SK-N-MC (cell line): ENCODE measurements at regions not wholly inside any gene's neighbourhood (a gene's known extent, or its start where the extent isn't known, plus 50 kb on each side); places are given as distances from the start of the nearest gene placed in this dataset.

ENCODE experiments used
- EZH2 ChIP-seq: fragments of 200-600 bp; sonication (generic); IDR thresholded peaks from one replicate; pipeline ENCODE4 v1.6.1; 2017; ENCODE audit warnings: antibody characterized with exemption
- FOXP2 ChIP-seq: optimal IDR thresholded peaks from 2 replicates; pipeline ENCODE3; 2011; ENCODE audit warnings: mild to moderate bottlenecking, moderate library complexity; ENCODE audit not compliant: insufficient read depth; ENCODE audit errors: extremely low read length, control extremely low read depth
- POLR2AphosphoS5 ChIP-seq: IDR thresholded peaks from 2 replicates; pipeline ENCODE4 v1.6.1; 2012; ENCODE audit warnings: mild to moderate bottlenecking, low read depth, low read length, borderline replicate concordance

DNA sequence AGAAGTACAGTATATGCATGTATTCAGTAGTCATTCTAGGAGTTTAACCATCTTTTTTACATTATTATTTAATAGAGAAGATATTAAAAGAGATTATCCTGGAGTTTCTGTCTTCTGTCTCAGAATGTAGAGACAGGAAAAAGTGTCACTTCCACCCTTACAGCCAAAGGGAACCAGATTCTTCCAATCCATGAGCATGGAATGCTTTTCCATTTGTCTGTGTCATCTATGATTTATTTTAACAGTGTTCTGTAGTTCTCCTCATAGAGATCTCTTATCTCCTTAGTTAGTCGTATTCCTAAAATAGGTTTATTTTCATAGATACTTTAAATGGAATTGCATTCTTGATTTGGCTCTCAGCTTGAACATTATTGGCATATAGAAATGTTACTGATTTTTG, 959.5 kb upstream of the PIK3C3 start:
- no peak for TF ChIP-seq EZH2
- no peak for TF ChIP-seq POLR2AphosphoS5
- TF ChIP-seq FOXP2: no peak
